IMR-90 (cell line): ENCODE measurements at regions not wholly inside any gene's neighbourhood (a gene's known extent, or its start where the extent isn't known, plus 50 kb on each side); places are given as distances from the start of the nearest gene placed in this dataset.

ENCODE experiments used
- BHLHE40 ChIP-seq: fragments of 150-350 bp; IDR thresholded peaks from 2 replicates; pipeline ENCODE4 v1.6.1; 2016; ENCODE audit warnings: mild to moderate bottlenecking, low read depth, low read length
- CEBPB ChIP-seq: IDR thresholded peaks from 2 replicates; pipeline ENCODE4 v1.6.1; 2012; ENCODE audit warnings: low read depth, low read length, improper control_type of control experiment
- CHD1 ChIP-seq: IDR thresholded peaks from 2 replicates; pipeline ENCODE4 v1.6.1; 2012; ENCODE audit warnings: low read depth, low read length, improper control_type of control experiment
- CTCF ChIP-seq: conservative IDR thresholded peaks from 2 replicates; pipeline ENCODE4 v1.5.1; 2012; ENCODE audit warnings: mild to moderate bottlenecking, low read depth, low read length, improper control_type of control experiment
- FOS ChIP-seq: fragments of 150-350 bp; IDR thresholded peaks from 2 replicates; pipeline ENCODE4 v1.6.1; 2016; ENCODE audit warnings: low read depth, low read length
- MXI1 ChIP-seq: IDR thresholded peaks from 2 replicates; pipeline ENCODE4 v1.6.1; 2012; ENCODE audit warnings: low read depth, mild to moderate bottlenecking, low read length, moderate library complexity, borderline replicate concordance
- POLR2A ChIP-seq: IDR thresholded peaks from 2 replicates; pipeline ENCODE4 v1.6.1; 2012; ENCODE audit warnings: mild to moderate bottlenecking, low read depth, low read length
- RAD21 ChIP-seq: IDR thresholded peaks from 2 replicates; pipeline ENCODE4 v1.6.1; 2012; ENCODE audit warnings: low read length, improper control_type of control experiment
- RCOR1 ChIP-seq: IDR thresholded peaks from 2 replicates; pipeline ENCODE4 v1.6.1; 2012; ENCODE audit warnings: mild to moderate bottlenecking, low read length, improper control_type of control experiment; ENCODE audit not compliant: insufficient replicate concordance
- RFX5 ChIP-seq: IDR thresholded peaks from 2 replicates; pipeline ENCODE4 v1.8.0; 2012; ENCODE audit warnings: low read depth, mild to moderate bottlenecking, low read length, moderate library complexity
- TF ChIP-seq, protein P1 (sequence below): fragments of 150-350 bp; IDR thresholded peaks from 2 replicates; pipeline ENCODE4 v1.6.1; 2016; ENCODE audit warnings: low read depth, mild to moderate bottlenecking, low read length, moderate library complexity, borderline replicate concordance

GRCh38 chr7:12756821-12757220, 69.4 kb downstream of the ARL4A start:
- TF ChIP-seq CTCF (no peak), MXI1 (no peak), POLR2A (no peak), RFX5 (no peak), CHD1 (no peak), RCOR1 (no peak), CEBPB (no peak), BHLHE40 (no peak), RAD21 (no peak), FOS (no peak)
- TF ChIP-seq, protein P1, sequence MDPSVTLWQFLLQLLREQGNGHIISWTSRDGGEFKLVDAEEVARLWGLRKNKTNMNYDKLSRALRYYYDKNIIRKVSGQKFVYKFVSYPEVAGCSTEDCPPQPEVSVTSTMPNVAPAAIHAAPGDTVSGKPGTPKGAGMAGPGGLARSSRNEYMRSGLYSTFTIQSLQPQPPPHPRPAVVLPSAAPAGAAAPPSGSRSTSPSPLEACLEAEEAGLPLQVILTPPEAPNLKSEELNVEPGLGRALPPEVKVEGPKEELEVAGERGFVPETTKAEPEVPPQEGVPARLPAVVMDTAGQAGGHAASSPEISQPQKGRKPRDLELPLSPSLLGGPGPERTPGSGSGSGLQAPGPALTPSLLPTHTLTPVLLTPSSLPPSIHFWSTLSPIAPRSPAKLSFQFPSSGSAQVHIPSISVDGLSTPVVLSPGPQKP = no peak
